ENCODE measurements at regions not wholly inside any gene's neighbourhood (a gene's known extent, or its start where the extent isn't known, plus 50 kb on each side); places are given as distances from the start of the nearest gene placed in this dataset.

GRCh38 chr12:30153981-30154380, 370.2 kb upstream of the TMTC1 start:
- no peaks in the 10 kb centered on the region for H3K4me1 ChIP-seq (ENCODE audit: insufficient read depth)
- H3K4me3 ChIP-seq = no peak overlapping the region
- TF ChIP-seq EP300 (IDR thresholded peaks at IDR 0.05) (no peak), CTCF (IDR thresholded peaks at IDR 0.05) (no peak), POLR2A (IDR thresholded peaks at IDR 0.05) (no peak)
- H3K36me3 ChIP-seq = no peaks in the 10 kb centered on the region
- no peak for DNase-seq
- no peaks in the 10 kb centered on the region for H3K27me3 ChIP-seq
- no peaks in the 10 kb centered on the region for H3K9me3 ChIP-seq
- no peak overlapping the region for H3K27ac ChIP-seq
- intact Hi-C loops (cut with DNase I) = no loop called here
- 93 to 94% (median 94%) methylated on average over 1 of the region's 1 CpG for WGBS, 3 donors

- DNase-seq = no peak
- no peaks in the 10 kb centered on the region for H3K4me1 ChIP-seq (ENCODE audit: insufficient read depth)
- TF ChIP-seq CTCF (IDR thresholded peaks at IDR 0.05) (no peak), EP300 (IDR thresholded peaks at IDR 0.05) (no peak), POLR2A (IDR thresholded peaks at IDR 0.05) (no peak)
- intact Hi-C loops (cut with DNase I) = no loop called here
- H3K27me3 ChIP-seq = no peaks in the 10 kb centered on the region
- H3K4me3 ChIP-seq = no peak overlapping the region
- H3K9me3 ChIP-seq = no peaks in the 10 kb centered on the region
- H3K27ac ChIP-seq = no peak overlapping the region
- H3K36me3 ChIP-seq = no peaks in the 10 kb centered on the region
Measured at GRCh38 chr12:30152705-30153104, 369.0 kb upstream of the TMTC1 start.

GRCh38 chr12:30151831-30152230, 368.1 kb upstream of the TMTC1 start:
- Histone ChIP-seq H3K4me3 (no peak overlapping the region), H3K27me3 (no peaks in the 10 kb centered on the region), H3K36me3 (no peaks in the 10 kb centered on the region), H3K27ac (no peak overlapping the region), H3K9me3 (no peaks in the 10 kb centered on the region), H3K4me1 (ENCODE audit: insufficient read depth) (no peaks in the 10 kb centered on the region)
- DNase-seq = no peak
- TF ChIP-seq POLR2A (IDR thresholded peaks at IDR 0.05) (no peak), CTCF (IDR thresholded peaks at IDR 0.05) (no peak), EP300 (IDR thresholded peaks at IDR 0.05) (no peak)
- intact Hi-C loops (cut with DNase I) = no loop called here
- 70 to 72% (median 70%) methylated on average over 5 of the region's 5 CpGs for WGBS, 3 donors

GRCh38 chr12:30146561-30146960, 362.8 kb upstream of the TMTC1 start:
- intact Hi-C loops (cut with DNase I) = no loop called here
- no peak for DNase-seq
- TF ChIP-seq CTCF (IDR thresholded peaks at IDR 0.05) (no peak), EP300 (IDR thresholded peaks at IDR 0.05) (no peak), POLR2A (IDR thresholded peaks at IDR 0.05) (no peak)
- Histone ChIP-seq H3K4me1 (ENCODE audit: insufficient read depth) (no peaks in the 10 kb centered on the region), H3K27me3 (no peaks in the 10 kb centered on the region), H3K9me3 (no peaks in the 10 kb centered on the region), H3K4me3 (no peak overlapping the region), H3K27ac (no peak overlapping the region), H3K36me3 (no peaks in the 10 kb centered on the region)
- 78 to 87% (median 78%) methylated on average over 5 of the region's 5 CpGs for WGBS, 3 donors

GRCh38 chr12:30145684-30146032, 361.9 kb upstream of the TMTC1 start:
- Histone ChIP-seq H3K36me3 (no peaks in the 10 kb centered on the region), H3K27ac (no peak overlapping the region), H3K27me3 (no peaks in the 10 kb centered on the region), H3K4me1 (ENCODE audit: insufficient read depth) (no peaks in the 10 kb centered on the region), H3K4me3 (no peak overlapping the region), H3K9me3 (no peaks in the 10 kb centered on the region)
- WGBS, 3 donors = 46 to 62% (median 53%) methylated on average over 1 of the region's 1 CpG
- TF ChIP-seq CTCF (IDR thresholded peaks at IDR 0.05) (no peak), EP300 (IDR thresholded peaks at IDR 0.05) (no peak), POLR2A (IDR thresholded peaks at IDR 0.05) (no peak)
- intact Hi-C loops (cut with DNase I) = no loop called here
- no peak for DNase-seq

Data from ovary (tissue), 7 donors.